Activated T-helper 1 cell treated with anti-CD3 and anti-CD28 coated beads, Interleukin-12 subunit alpha, Interleukin-12 subunit beta, Interleukin-2, Interleukin-4 antibody, amounts not matched to agents 30 ng/mL and 10 ng/mL and 1 ng/mL, durations not matched to agents 14 hours and 24 hours and 36 hours (primary cell): ENCODE measurements at regions not wholly inside any gene's neighbourhood (a gene's known extent, or its start where the extent isn't known, plus 50 kb on each side); places are given as distances from the start of the nearest gene placed in this dataset.
"Not testable (repeated sequence)": the region's sequence is repeated elsewhere in the genome, so short reads cannot be mapped to it uniquely, and the experiment has no call there.

Experiments used
- DNase-seq: peaks from one replicate; pipeline ENCODE4 v3.0.0; 2021; ENCODE audit warnings: low spot score
- H3K27ac Mint-ChIP-seq: one replicate; pipeline ENCODE4 v1.8.0; 2021; ENCODE audit warnings: mild to moderate bottlenecking, mixed read lengths
- H3K27me3 Mint-ChIP-seq: one replicate; pipeline ENCODE4 v1.8.0; 2022; ENCODE audit warnings: mild to moderate bottlenecking, moderate library complexity, mixed read lengths; ENCODE audit not compliant: insufficient read depth
- H3K36me3 Mint-ChIP-seq: one replicate; pipeline ENCODE4 v1.8.0; 2021; ENCODE audit warnings: low read depth, mixed read lengths
- H3K4me1 Mint-ChIP-seq: one replicate; pipeline ENCODE4 v1.8.0; 2021; ENCODE audit warnings: low read depth, mixed read lengths
- H3K4me3 Mint-ChIP-seq: one replicate; pipeline ENCODE4 v1.8.0; 2021; ENCODE audit warnings: mild to moderate bottlenecking, moderate library complexity, mixed read lengths
- H3K9me3 Mint-ChIP-seq: one replicate; pipeline ENCODE4 v1.8.0; 2021; ENCODE audit warnings: mixed read lengths
- intact Hi-C: fragments of 100-400 bp; cut with micrococcal nuclease; formaldehyde crosslinking; loops from one replicate; pipeline ENCODE4 v1.15.1; 2024

DNA sequence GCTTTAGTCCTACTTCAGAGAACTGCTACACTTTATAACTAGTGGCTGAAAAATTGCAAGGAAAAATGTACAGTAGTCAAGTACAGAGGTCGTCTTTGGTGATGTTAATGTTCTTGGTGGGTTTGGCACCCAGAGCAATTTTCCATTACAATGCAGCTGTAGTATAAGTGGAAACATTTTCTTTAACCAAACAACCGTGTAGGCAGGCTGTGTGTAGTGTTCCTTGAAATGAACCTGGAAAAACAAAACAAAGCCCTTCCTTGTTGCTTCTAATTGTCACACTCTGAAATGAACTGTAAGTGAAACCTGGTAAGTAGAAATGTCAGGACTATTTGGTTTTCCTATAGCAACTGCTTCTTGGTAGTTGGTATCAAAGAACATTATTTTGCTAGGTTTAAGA is 256.9 kb downstream of the MDFIC start:
- Mint-ChIP-seq H3K4me3 (no peak overlapping the region), H3K27me3 (no peaks in the 10 kb centered on the region), H3K9me3 (no peaks in the 10 kb centered on the region), H3K36me3 (no peaks in the 10 kb centered on the region), H3K4me1 (peaks cover 14% of the 10 kb centered on the region), H3K27ac (no peak overlapping the region)
- no peak for DNase-seq
- intact Hi-C loops: no loop called here

- Mint-ChIP-seq H3K4me1 (peaks cover 6% of the 10 kb centered on the region), H3K27me3 (no peaks in the 10 kb centered on the region), H3K27ac (no peak overlapping the region), H3K9me3 (no peaks in the 10 kb centered on the region), H3K4me3 (no peak overlapping the region), H3K36me3 (no peaks in the 10 kb centered on the region)
- no peak for DNase-seq
- intact Hi-C loops: no loop called here
Observed at GRCh38 chr7:115177823-115178222, 255.9 kb downstream of the MDFIC start.

- DNase-seq: no peak
- intact Hi-C loops: no loop called here
- no peaks in the 10 kb centered on the region for H3K36me3 Mint-ChIP-seq
- no peak overlapping the region for H3K27ac Mint-ChIP-seq
- no peak overlapping the region for H3K4me3 Mint-ChIP-seq
- H3K9me3 Mint-ChIP-seq: no peaks in the 10 kb centered on the region
- peaks cover 6% of the 10 kb centered on the region for H3K4me1 Mint-ChIP-seq
- no peaks in the 10 kb centered on the region for H3K27me3 Mint-ChIP-seq
Observed at GRCh38 chr7:115177103-115177502, 255.2 kb downstream of the MDFIC start.

GRCh38 chr7:115172397-115172796 is 250.5 kb downstream of the MDFIC start:
- DNase-seq, H3K4me1 Mint-ChIP-seq, H3K9me3 Mint-ChIP-seq, H3K4me3 Mint-ChIP-seq, H3K27me3 Mint-ChIP-seq, H3K27ac Mint-ChIP-seq, intact Hi-C loops, H3K36me3 Mint-ChIP-seq: not testable (repeated sequence)

DNA sequence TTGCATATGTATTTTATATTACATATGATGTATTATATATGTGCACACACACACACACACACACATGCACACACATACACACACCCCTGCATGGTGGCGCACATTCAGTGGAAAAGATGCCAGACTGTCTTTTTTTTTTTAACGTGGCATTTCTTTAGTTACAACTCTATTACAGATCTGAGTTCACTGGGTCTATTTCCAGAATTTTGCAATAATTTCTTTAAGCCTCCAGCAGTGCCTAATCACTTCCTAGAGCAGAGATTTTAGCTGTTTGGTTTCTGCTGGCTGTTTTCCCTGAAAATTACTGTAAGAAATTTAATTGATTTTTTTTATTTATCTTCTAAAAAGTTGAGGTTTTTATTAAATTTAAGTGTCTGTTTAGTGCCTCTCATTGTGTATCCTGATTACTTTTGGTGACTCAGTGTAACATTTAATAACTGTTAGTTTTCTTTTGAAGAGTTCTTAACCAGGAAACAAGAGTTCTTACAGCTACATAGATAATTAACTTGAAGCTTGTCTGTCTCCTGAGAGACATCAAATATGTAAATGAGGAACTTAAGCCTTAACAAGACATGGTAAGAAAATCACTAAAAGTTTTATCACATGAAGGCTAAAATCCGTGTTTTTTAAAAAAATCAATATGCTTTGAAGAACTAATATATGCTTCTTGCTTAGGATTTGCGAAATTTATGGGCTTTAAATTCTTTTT is 232.0 kb downstream of the MDFIC start:
- DNase-seq: no peak
- intact Hi-C loops: no loop called here
- H3K4me1 Mint-ChIP-seq: no peaks in the 10 kb centered on the region
- no peak overlapping the region for H3K27ac Mint-ChIP-seq
- H3K36me3 Mint-ChIP-seq: no peaks in the 10 kb centered on the region
- no peaks in the 10 kb centered on the region for H3K27me3 Mint-ChIP-seq
- H3K9me3 Mint-ChIP-seq: no peaks in the 10 kb centered on the region
- no peak overlapping the region for H3K4me3 Mint-ChIP-seq

- no peaks in the 10 kb centered on the region for H3K36me3 Mint-ChIP-seq
- H3K9me3 Mint-ChIP-seq: no peaks in the 10 kb centered on the region
- no peaks in the 10 kb centered on the region for H3K4me1 Mint-ChIP-seq
- no peak for DNase-seq
- intact Hi-C loops: no loop called here
- no peaks in the 10 kb centered on the region for H3K27me3 Mint-ChIP-seq
- H3K27ac Mint-ChIP-seq: no peak overlapping the region
- no peak overlapping the region for H3K4me3 Mint-ChIP-seq
Observed at GRCh38 chr7:115153176-115153575, 231.3 kb downstream of the MDFIC start.

GRCh38 chr7:115146148-115146547 is 224.3 kb downstream of the MDFIC start:
- Mint-ChIP-seq H3K4me1 (peaks cover 5% of the 10 kb centered on the region), H3K27ac (no peak overlapping the region), H3K9me3 (no peaks in the 10 kb centered on the region), H3K36me3 (no peaks in the 10 kb centered on the region), H3K4me3 (no peak overlapping the region), H3K27me3 (no peaks in the 10 kb centered on the region)
- DNase-seq: no peak
- intact Hi-C loops: no loop called here

GRCh38 chr7:115145512-115145911 is 223.6 kb downstream of the MDFIC start:
- intact Hi-C loops: no loop called here
- H3K4me3 Mint-ChIP-seq: no peak overlapping the region

DNA sequence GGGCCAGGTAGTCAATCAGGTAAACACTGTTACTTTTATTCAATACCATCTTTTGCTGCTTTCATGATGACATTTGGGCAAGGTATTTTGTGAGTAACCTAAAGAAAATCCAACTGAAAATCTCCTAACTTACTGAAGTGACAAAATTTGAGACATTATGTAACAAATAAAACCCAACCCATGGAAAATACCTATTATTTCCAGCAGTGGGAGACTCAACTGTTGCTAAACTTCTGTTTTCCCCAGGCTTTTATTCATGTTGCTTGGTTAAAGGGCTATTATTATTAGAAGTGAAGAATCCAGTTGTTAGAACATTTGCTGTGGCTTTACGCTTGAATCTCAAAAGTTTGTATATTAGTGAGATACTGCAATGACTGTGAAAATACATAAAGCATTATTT is 215.9 kb downstream of the MDFIC start:
- H3K9me3 Mint-ChIP-seq: peaks cover 5% of the 10 kb centered on the region
- peaks cover 22% of the 10 kb centered on the region for H3K4me1 Mint-ChIP-seq
- DNase-seq: no peak
- intact Hi-C loops: no loop called here
- no peak overlapping the region for H3K4me3 Mint-ChIP-seq
- H3K36me3 Mint-ChIP-seq: peaks cover 4% of the 10 kb centered on the region
- peaks cover 2% of the 10 kb centered on the region for H3K27me3 Mint-ChIP-seq
- no peak overlapping the region for H3K27ac Mint-ChIP-seq

More at GRCh38 chr7:115145512-115145911, 223.6 kb downstream of the MDFIC start:
- DNase-seq: no peak
- peaks cover under 1% of the 10 kb centered on the region for H3K27me3 Mint-ChIP-seq
- H3K9me3 Mint-ChIP-seq: no peaks in the 10 kb centered on the region
- H3K36me3 Mint-ChIP-seq: no peaks in the 10 kb centered on the region
- H3K27ac Mint-ChIP-seq: no peak overlapping the region
- peaks cover 5% of the 10 kb centered on the region for H3K4me1 Mint-ChIP-seq

DNA sequence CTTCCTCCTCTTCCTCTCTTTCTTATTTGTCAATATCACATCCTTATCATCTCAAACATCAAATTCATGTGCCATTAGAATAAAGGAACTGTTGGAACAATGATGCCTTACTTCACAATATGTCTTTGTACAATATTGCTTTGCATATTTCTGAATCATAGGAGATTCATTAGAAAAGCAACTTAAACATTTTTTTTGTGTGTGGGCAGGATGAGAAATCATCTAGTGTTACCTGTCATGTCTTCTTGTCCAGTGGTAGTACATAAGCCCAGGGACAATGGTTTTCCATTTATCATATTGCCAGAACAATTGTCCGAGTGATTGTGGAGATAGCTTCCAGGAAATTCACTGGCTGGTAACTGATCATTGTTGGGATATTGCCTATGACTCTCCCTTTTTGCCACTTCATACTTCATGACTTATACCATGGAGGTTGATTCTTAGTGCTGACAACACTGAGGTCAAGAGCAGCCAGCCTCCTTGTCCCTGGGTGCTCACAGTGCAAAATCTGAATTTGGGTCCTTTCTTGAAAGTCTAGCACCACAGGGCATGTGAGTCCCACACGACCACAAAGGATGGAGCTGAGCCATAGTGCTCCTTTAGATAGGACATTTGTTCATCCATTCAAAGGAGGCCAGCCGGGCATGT is 215.0 kb downstream of the MDFIC start:
- Mint-ChIP-seq H3K27ac (no peak overlapping the region), H3K4me3 (no peak overlapping the region), H3K36me3 (peaks cover 4% of the 10 kb centered on the region), H3K27me3 (peaks cover 2% of the 10 kb centered on the region), H3K9me3 (peaks cover 5% of the 10 kb centered on the region), H3K4me1 (peaks cover 22% of the 10 kb centered on the region)
- intact Hi-C loops: no loop called here
- DNase-seq: no peak

DNA sequence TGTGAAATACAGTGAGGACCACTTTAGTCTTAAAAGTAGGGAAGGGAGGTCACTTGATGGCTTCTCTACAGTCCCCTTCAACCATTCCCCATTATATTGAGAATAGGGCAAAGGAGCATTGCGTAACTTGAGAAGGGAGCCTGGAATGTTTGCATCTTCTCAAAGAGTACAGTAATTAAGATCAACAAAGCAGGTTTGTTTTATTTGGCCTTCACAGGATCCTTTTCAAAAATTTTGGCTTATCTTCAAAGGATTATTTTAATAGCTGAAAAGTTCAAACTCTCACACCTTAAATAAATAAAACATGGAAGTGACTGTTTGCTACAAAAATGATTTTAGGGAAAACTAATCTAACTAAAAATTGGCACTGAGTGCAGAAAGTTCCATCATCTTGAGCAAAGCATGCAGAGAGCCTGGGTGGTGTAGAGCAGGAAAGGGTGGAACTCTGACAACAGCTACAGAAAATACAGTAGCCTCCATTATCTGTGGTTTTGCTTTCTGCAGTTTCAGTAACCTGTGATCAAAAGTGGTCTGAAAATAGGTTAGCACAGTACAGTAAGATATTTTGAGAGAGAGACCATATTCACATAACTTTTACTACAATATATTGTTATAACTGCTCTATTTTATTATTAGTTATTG is 214.0 kb downstream of the MDFIC start:
- Mint-ChIP-seq H3K27ac (no peak overlapping the region), H3K27me3 (peaks cover 2% of the 10 kb centered on the region), H3K4me1 (peaks cover 22% of the 10 kb centered on the region), H3K4me3 (no peak overlapping the region), H3K9me3 (peaks cover 5% of the 10 kb centered on the region), H3K36me3 (peaks cover 4% of the 10 kb centered on the region)
- DNase-seq: no peak
- intact Hi-C loops: no loop called here

- Mint-ChIP-seq H3K4me3 (no peak overlapping the region), H3K27ac (no peak overlapping the region), H3K27me3 (no peaks in the 10 kb centered on the region), H3K36me3 (peaks cover 4% of the 10 kb centered on the region), H3K4me1 (peaks cover 22% of the 10 kb centered on the region), H3K9me3 (peaks cover 5% of the 10 kb centered on the region)
- intact Hi-C loops: no loop called here
- no peak for DNase-seq
Observed at GRCh38 chr7:115135146-115135545, 213.3 kb downstream of the MDFIC start.

GRCh38 chr7:115133248-115133647 is 211.4 kb downstream of the MDFIC start:
- DNase-seq: no peak
- peaks cover 9% of the 10 kb centered on the region for H3K9me3 Mint-ChIP-seq
- no peak overlapping the region for H3K27ac Mint-ChIP-seq
- peaks cover 22% of the 10 kb centered on the region for H3K4me1 Mint-ChIP-seq
- intact Hi-C loops: no loop called here
- H3K4me3 Mint-ChIP-seq: no peak overlapping the region
- peaks cover 6% of the 10 kb centered on the region for H3K36me3 Mint-ChIP-seq
- H3K27me3 Mint-ChIP-seq: no peaks in the 10 kb centered on the region
